ENCODE measurements at regions not wholly inside any gene's neighbourhood (a gene's known extent, or its start where the extent isn't known, plus 50 kb on each side); places are given as distances from the start of the nearest gene placed in this dataset.

GRCh38 chr10:31606841-31607240, 287.8 kb downstream of the ZEB1 start:
- FAIRE-seq (no peak), DNase-seq (ENCODE audit: low read depth, low spot score) (no peak)
- TF ChIP-seq, protein P1, sequence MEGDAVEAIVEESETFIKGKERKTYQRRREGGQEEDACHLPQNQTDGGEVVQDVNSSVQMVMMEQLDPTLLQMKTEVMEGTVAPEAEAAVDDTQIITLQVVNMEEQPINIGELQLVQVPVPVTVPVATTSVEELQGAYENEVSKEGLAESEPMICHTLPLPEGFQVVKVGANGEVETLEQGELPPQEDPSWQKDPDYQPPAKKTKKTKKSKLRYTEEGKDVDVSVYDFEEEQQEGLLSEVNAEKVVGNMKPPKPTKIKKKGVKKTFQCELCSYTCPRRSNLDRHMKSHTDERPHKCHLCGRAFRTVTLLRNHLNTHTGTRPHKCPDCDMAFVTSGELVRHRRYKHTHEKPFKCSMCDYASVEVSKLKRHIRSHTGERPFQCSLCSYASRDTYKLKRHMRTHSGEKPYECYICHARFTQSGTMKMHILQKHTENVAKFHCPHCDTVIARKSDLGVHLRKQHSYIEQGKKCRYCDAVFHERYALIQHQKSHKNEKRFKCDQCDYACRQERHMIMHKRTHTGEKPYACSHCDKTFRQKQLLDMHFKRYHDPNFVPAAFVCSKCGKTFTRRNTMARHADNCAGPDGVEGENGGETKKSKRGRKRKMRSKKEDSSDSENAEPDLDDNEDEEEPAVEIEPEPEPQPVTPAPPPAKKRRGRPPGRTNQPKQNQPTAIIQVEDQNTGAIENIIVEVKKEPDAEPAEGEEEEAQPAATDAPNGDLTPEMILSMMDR (optimal IDR thresholded peaks at IDR 0.05 in 1 of 3, IDR thresholded peaks at IDR 0.05 in 1 of 3, conservative IDR thresholded peaks at IDR 0.05 in 1 of 3; ENCODE audit: extremely low read depth in 1 of 3, insufficient read depth in 2 of 3, low read length in 3 of 3), result no peak
- no peak for TF ChIP-seq EZH2 (IDR thresholded peaks at IDR 0.05; ENCODE audit: low read length)
- Histone ChIP-seq H3K36me3 (ENCODE audit: control insufficient read depth in 2 of 2, extremely low read depth in 1 of 2, insufficient read depth in 2 of 2, low read length in 2 of 2) (no peaks in the 10 kb centered on the region), H3K9ac (ENCODE audit: control insufficient read depth, extremely low read depth, insufficient read depth, low read length) (no peak overlapping the region), H3K9me1 (ENCODE audit: control insufficient read depth, extremely low read depth, insufficient read depth, low read length) (peaks cover 3% of the 10 kb centered on the region), H3K27ac (ENCODE audit: control insufficient read depth, insufficient read depth, low read length) (no peak overlapping the region), H2AFZ (ENCODE audit: control insufficient read depth, low read length) (no peak overlapping the region), H4K20me1 (ENCODE audit: control insufficient read depth, extremely low read depth, insufficient read depth, low read length) (no peaks in the 10 kb centered on the region), H3K4me1 (ENCODE audit: control insufficient read depth, extremely low read depth, insufficient read depth, low read length) (peaks cover 10% of the 10 kb centered on the region), H3K79me2 (ENCODE audit: control insufficient read depth, insufficient read depth, low read length) (no peaks in the 10 kb centered on the region), H3K27me3 (ENCODE audit: control insufficient read depth, extremely low read depth, insufficient read depth, low read length) (no peaks in the 10 kb centered on the region), H3K9me3 (ENCODE audit: control insufficient read depth, low read depth, low read length) (no peaks in the 10 kb centered on the region), H3K4me3 (ENCODE audit: control insufficient read depth in 2 of 3, extremely low read depth in 1 of 3, insufficient read depth in 2 of 3, low read depth in 1 of 3, low read length in 3 of 3) (no peak overlapping the region), H3K4me2 (ENCODE audit: control insufficient read depth, extremely low read depth, insufficient read depth, low read depth, low read length) (no peak overlapping the region)
- dilution Hi-C loops (cut with MboI; ENCODE audit: extremely low pct_ligation_motif_present, low sequenced_read_pairs), result no loop called here

GRCh38 chr10:31605861-31606525, 287.0 kb downstream of the ZEB1 start:
- no peaks in the 10 kb centered on the region for H3K36me3 ChIP-seq (ENCODE audit: control insufficient read depth in 2 of 2, extremely low read depth in 1 of 2, insufficient read depth in 2 of 2, low read length in 2 of 2)
- H4K20me1 ChIP-seq (ENCODE audit: control insufficient read depth, extremely low read depth, insufficient read depth, low read length), result no peaks in the 10 kb centered on the region
- no peak overlapping the region for H2AFZ ChIP-seq (ENCODE audit: control insufficient read depth, low read length)
- dilution Hi-C loops (cut with MboI; ENCODE audit: extremely low pct_ligation_motif_present, low sequenced_read_pairs), result no loop called here
- no peaks in the 10 kb centered on the region for H3K79me2 ChIP-seq (ENCODE audit: control insufficient read depth, insufficient read depth, low read length)
- H3K9me3 ChIP-seq (ENCODE audit: control insufficient read depth, low read depth, low read length), result no peaks in the 10 kb centered on the region
- no peak overlapping the region for H3K4me2 ChIP-seq (ENCODE audit: control insufficient read depth, extremely low read depth, insufficient read depth, low read depth, low read length)
- peaks cover 3% of the 10 kb centered on the region for H3K9me1 ChIP-seq (ENCODE audit: control insufficient read depth, extremely low read depth, insufficient read depth, low read length)
- DNase-seq (ENCODE audit: low read depth, low spot score) (no peak), FAIRE-seq (no peak)
- no peak overlapping the region for H3K4me3 ChIP-seq (ENCODE audit: control insufficient read depth in 2 of 3, extremely low read depth in 1 of 3, insufficient read depth in 2 of 3, low read depth in 1 of 3, low read length in 3 of 3)
- H3K9ac ChIP-seq (ENCODE audit: control insufficient read depth, extremely low read depth, insufficient read depth, low read length), result no peak overlapping the region
- peaks cover 10% of the 10 kb centered on the region for H3K4me1 ChIP-seq (ENCODE audit: control insufficient read depth, extremely low read depth, insufficient read depth, low read length)
- no peaks in the 10 kb centered on the region for H3K27me3 ChIP-seq (ENCODE audit: control insufficient read depth, extremely low read depth, insufficient read depth, low read length)
- H3K27ac ChIP-seq (ENCODE audit: control insufficient read depth, insufficient read depth, low read length), result no peak overlapping the region
- TF ChIP-seq EZH2 (IDR thresholded peaks at IDR 0.05; ENCODE audit: low read length), result no peak
- TF ChIP-seq, protein P1 (optimal IDR thresholded peaks at IDR 0.05 in 1 of 3, IDR thresholded peaks at IDR 0.05 in 1 of 3, conservative IDR thresholded peaks at IDR 0.05 in 1 of 3; ENCODE audit: extremely low read depth in 1 of 3, insufficient read depth in 2 of 3, low read length in 3 of 3), result no peak
